ENCODE measurements at regions not wholly inside any gene's neighbourhood (a gene's known extent, or its start where the extent isn't known, plus 50 kb on each side); places are given as distances from the start of the nearest gene placed in this dataset.

DNA sequence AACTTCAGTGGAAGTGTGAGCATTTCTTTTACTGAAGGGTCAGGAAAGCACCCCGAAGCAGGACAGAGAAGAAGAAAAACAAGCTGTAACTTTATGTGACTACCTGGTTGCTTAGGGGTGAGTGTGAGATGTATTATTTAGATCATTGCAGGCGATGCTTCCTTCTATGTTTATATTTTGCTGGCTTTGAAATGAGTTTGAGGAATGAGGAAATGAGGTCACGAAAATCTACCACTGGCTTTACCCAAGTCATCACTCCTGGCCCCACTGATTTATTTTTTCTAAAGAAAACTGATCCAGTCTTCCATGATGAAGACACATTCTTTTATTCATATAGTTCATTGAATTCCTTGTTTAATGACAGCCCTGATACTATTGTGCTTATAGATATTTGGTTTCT, 716.6 kb upstream of the FZD8 start:
- Histone ChIP-seq H2AFZ (ENCODE audit: low read length) (no peak overlapping the region), H2BK20ac (ENCODE audit: low read length) (no peak overlapping the region), H3K14ac (ENCODE audit: insufficient read length) (no peak overlapping the region), H3K23me2 (ENCODE audit: low read depth, low read length) (no peaks in the 10 kb centered on the region; the same call in 1 of the 2 replicates), H3K18ac (ENCODE audit: extremely low read depth, low read length) (no peak overlapping the region), H3K4me1 (replicated peaks in 1 of 4; ENCODE audit: control insufficient read depth in 3 of 4, insufficient read depth in 4 of 4, low read length in 3 of 4) (no peaks in the 10 kb centered on the region; a peak in 1 of 7 replicates), H4K20me1 (replicated peaks in 1 of 2; ENCODE audit: control insufficient read depth in 1 of 2, insufficient read depth in 2 of 2, low read length in 2 of 2) (no peaks in the 10 kb centered on the region), H4K91ac (replicated peaks; ENCODE audit: insufficient read length, low read length) (no peak overlapping the region), H2AK5ac (ENCODE audit: low read depth, low read length) (no peak overlapping the region), H3K9me3 (ENCODE audit: insufficient read depth in 2 of 2, low read depth in 1 of 2, low read length in 1 of 2) (no peaks in the 10 kb centered on the region), H3K27me3 (replicated peaks in 1 of 4; ENCODE audit: control insufficient read depth in 3 of 4, extremely low read depth in 1 of 4, insufficient read depth in 3 of 4, low read length in 3 of 4) (no peaks in the 10 kb centered on the region), H2BK120ac (replicated peaks; ENCODE audit: low read depth, low read length) (no peak overlapping the region), H3K4ac (replicated peaks; ENCODE audit: insufficient read length, low read depth, low read length) (no peak overlapping the region), H2BK15ac (ENCODE audit: low read length) (no peak overlapping the region), H3K4me3 (ENCODE audit: extremely low read depth in 1 of 4, insufficient read depth in 2 of 4, low read depth in 3 of 4, low read length in 4 of 4) (no peak overlapping the region), H3K27ac (ENCODE audit: low read depth, low read length) (no peak overlapping the region), H3K36me3 (ENCODE audit: control insufficient read depth in 2 of 4, insufficient read depth in 4 of 4, low read length in 3 of 4) (no peaks in the 10 kb centered on the region), H3K79me2 (ENCODE audit: control insufficient read depth in 1 of 2, insufficient read depth in 2 of 2, low read length in 2 of 2) (no peaks in the 10 kb centered on the region), H3K23ac (ENCODE audit: insufficient read length) (no peak overlapping the region), H4K5ac (ENCODE audit: insufficient read length, low read depth, low read length) (no peak overlapping the region), H4K8ac (ENCODE audit: extremely low read depth, insufficient read depth, low read length) (no peak overlapping the region), H3K9ac (replicated peaks in 1 of 4; ENCODE audit: extremely low read depth in 1 of 4, low read depth in 3 of 4, low read length in 3 of 4) (no peak overlapping the region), H3K56ac (replicated peaks; ENCODE audit: insufficient read length, low read depth, low read length) (no peak overlapping the region), H2BK12ac (ENCODE audit: low read depth, low read length) (no peak overlapping the region), H2BK5ac (ENCODE audit: low read depth, low read length) (no peak overlapping the region), H3K4me2 (ENCODE audit: insufficient read depth in 1 of 2, low read depth in 2 of 2, low read length in 2 of 2) (no peak overlapping the region), H3K79me1 (ENCODE audit: low read depth, low read length) (no peaks in the 10 kb centered on the region)
- POLR2A ChIA-PET (ENCODE audit: partially characterized antibody): no interaction called here
- DNase-seq (ENCODE audit: low read depth in 1 of 2, low spot score in 2 of 2): no peak
- 77% methylated on average over 3 of the region's 3 CpGs; no CpG with 5 or more reads in 1 of the 2 experiments for whole genome bisulfite sequencing, 2 experiments (ENCODE audit: extremely low coverage in 1 of 2, insufficient coverage in 1 of 2, insufficient read length in 1 of 2, insufficient replicate concordance in 2 of 2, low coverage in 1 of 2, low lambda C conversion rate in 2 of 2, missing lambda C conversion rate in 1 of 2)
- TF ChIP-seq TBP (IDR thresholded peaks at IDR 0.05; ENCODE audit: low read depth, low read length): no peak
- TF ChIP-seq SP2 (IDR thresholded peaks at IDR 0.05; ENCODE audit: low read length): no peak
- no peak for TF ChIP-seq MAFK (IDR thresholded peaks at IDR 0.05; ENCODE audit: low read depth, low read length)
- no peak for TF ChIP-seq KDM4A (IDR thresholded peaks at IDR 0.05; ENCODE audit: low read depth, low read length, severe bottlenecking)
- TF ChIP-seq KDM1A (IDR thresholded peaks at IDR 0.05; ENCODE audit: borderline replicate concordance, low read length): no peak
- CTCF ChIA-PET (ENCODE audit: partially characterized antibody): interaction anchor here (0.6 kb wide), 1 partner anchor 1457 kb away, joined by 3 read pairs; no protein-coding TSS in a partner anchor
- FAIRE-seq: no peak
